Lower leg skin (tissue), 3 donors: ENCODE measurements at regions not wholly inside any gene's neighbourhood (a gene's known extent, or its start where the extent isn't known, plus 50 kb on each side); places are given as distances from the start of the nearest gene placed in this dataset.

Experiments used
- POLR2A ChIP-seq, 2 donors: fragments of 450-650 bp; IDR thresholded peaks; one replicate each; pipeline ENCODE4 v1.6.1; 2016 to 2017; ENCODE audit warnings: antibody characterized with exemption in 2 of 2, mild to moderate bottlenecking in 1 of 2, moderate library complexity in 1 of 2
- TF ChIP-seq, protein P1 (sequence below), 3 donors: fragments of 450-650 bp; IDR thresholded peaks; one replicate each; pipeline ENCODE4 v1.5.1; 2016; ENCODE audit warnings: antibody characterized with exemption in 3 of 3, mild to moderate bottlenecking in 3 of 3, moderate library complexity in 2 of 3

DNA sequence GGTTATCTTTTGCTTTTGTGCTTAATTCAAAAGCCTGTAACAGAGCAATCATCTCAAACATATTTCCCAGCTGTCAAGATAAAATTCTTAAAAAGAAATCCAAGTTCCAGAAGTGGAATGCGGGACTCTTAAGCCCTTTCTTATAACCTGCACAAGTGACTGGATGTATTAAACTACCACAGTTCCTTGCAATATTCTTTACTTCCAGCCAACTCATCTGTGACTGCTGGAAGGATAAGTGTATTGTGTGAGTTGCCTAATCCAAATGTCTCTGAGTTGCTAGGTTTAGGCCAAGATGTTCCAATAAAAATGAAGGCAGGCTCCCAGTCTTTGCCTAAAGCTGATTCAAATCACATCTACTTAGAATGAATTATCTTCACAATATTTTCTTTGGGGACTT is 159.2 kb upstream of the SLC24A2 start:
- TF ChIP-seq, protein P1, sequence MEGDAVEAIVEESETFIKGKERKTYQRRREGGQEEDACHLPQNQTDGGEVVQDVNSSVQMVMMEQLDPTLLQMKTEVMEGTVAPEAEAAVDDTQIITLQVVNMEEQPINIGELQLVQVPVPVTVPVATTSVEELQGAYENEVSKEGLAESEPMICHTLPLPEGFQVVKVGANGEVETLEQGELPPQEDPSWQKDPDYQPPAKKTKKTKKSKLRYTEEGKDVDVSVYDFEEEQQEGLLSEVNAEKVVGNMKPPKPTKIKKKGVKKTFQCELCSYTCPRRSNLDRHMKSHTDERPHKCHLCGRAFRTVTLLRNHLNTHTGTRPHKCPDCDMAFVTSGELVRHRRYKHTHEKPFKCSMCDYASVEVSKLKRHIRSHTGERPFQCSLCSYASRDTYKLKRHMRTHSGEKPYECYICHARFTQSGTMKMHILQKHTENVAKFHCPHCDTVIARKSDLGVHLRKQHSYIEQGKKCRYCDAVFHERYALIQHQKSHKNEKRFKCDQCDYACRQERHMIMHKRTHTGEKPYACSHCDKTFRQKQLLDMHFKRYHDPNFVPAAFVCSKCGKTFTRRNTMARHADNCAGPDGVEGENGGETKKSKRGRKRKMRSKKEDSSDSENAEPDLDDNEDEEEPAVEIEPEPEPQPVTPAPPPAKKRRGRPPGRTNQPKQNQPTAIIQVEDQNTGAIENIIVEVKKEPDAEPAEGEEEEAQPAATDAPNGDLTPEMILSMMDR (IDR thresholded peaks at IDR 0.05): no peak
- TF ChIP-seq POLR2A (IDR thresholded peaks at IDR 0.05): no peak
